ENCODE measurements at regions not wholly inside any gene's neighbourhood (a gene's known extent, or its start where the extent isn't known, plus 50 kb on each side); places are given as distances from the start of the nearest gene placed in this dataset.

GRCh38 chrX:11967986-11968869 is 170.0 kb upstream of the FRMPD4 start:
- TF ChIP-seq EP300 (IDR thresholded peaks at IDR 0.05; ENCODE audit: borderline replicate concordance) (no peak), TCF12 (IDR thresholded peaks at IDR 0.05; ENCODE audit: low read depth) (no peak), FOXM1 (IDR thresholded peaks at IDR 0.05; ENCODE audit: borderline replicate concordance, low read depth) (no peak), ZBTB7A (IDR thresholded peaks at IDR 0.05; ENCODE audit: low read depth) (no peak), MAX (IDR thresholded peaks at IDR 0.05) (no peak), CEBPB (IDR thresholded peaks at IDR 0.05) (no peak), TEAD4 (IDR thresholded peaks at IDR 0.05) (no peak), YY1 (IDR thresholded peaks at IDR 0.05; ENCODE audit: low read depth) (no peak), USF1 (IDR thresholded peaks at IDR 0.05) (no peak), REST (IDR thresholded peaks at IDR 0.05; ENCODE audit: low read depth) (no peak), CREB1 (IDR thresholded peaks at IDR 0.05; ENCODE audit: low read depth) (no peak), TAF1 (IDR thresholded peaks at IDR 0.05; ENCODE audit: low read depth) (no peak), RAD21 (IDR thresholded peaks at IDR 0.05; ENCODE audit: low read depth) (no peak), EGR1 (IDR thresholded peaks at IDR 0.05) (no peak), NFIC (IDR thresholded peaks at IDR 0.05) (no peak)

- TF ChIP-seq FOXM1 (IDR thresholded peaks at IDR 0.05; ENCODE audit: borderline replicate concordance, low read depth) (no peak), ZBTB7A (IDR thresholded peaks at IDR 0.05; ENCODE audit: low read depth) (no peak), RAD21 (IDR thresholded peaks at IDR 0.05; ENCODE audit: low read depth) (no peak), USF1 (IDR thresholded peaks at IDR 0.05) (no peak), MAX (IDR thresholded peaks at IDR 0.05) (no peak), YY1 (IDR thresholded peaks at IDR 0.05; ENCODE audit: low read depth) (no peak), TEAD4 (IDR thresholded peaks at IDR 0.05) (no peak), EGR1 (IDR thresholded peaks at IDR 0.05) (no peak), NFIC (IDR thresholded peaks at IDR 0.05) (no peak), TCF12 (IDR thresholded peaks at IDR 0.05; ENCODE audit: low read depth) (no peak), TAF1 (IDR thresholded peaks at IDR 0.05; ENCODE audit: low read depth) (no peak)
Measured at GRCh38 chrX:11968991-11969390, 169.3 kb upstream of the FRMPD4 start.

GRCh38 chrX:11970578-11971359 is 167.5 kb upstream of the FRMPD4 start:
- TF ChIP-seq MAX (IDR thresholded peaks at IDR 0.05) (no peak), TEAD4 (IDR thresholded peaks at IDR 0.05) (no peak), REST (IDR thresholded peaks at IDR 0.05; ENCODE audit: low read depth) (no peak), EGR1 (IDR thresholded peaks at IDR 0.05) (no peak), ZBTB7A (IDR thresholded peaks at IDR 0.05; ENCODE audit: low read depth) (no peak), USF1 (IDR thresholded peaks at IDR 0.05) (no peak), CEBPB (IDR thresholded peaks at IDR 0.05) (no peak), NFIC (IDR thresholded peaks at IDR 0.05) (no peak), YY1 (IDR thresholded peaks at IDR 0.05; ENCODE audit: low read depth) (no peak), TAF1 (IDR thresholded peaks at IDR 0.05; ENCODE audit: low read depth) (no peak)

DNA sequence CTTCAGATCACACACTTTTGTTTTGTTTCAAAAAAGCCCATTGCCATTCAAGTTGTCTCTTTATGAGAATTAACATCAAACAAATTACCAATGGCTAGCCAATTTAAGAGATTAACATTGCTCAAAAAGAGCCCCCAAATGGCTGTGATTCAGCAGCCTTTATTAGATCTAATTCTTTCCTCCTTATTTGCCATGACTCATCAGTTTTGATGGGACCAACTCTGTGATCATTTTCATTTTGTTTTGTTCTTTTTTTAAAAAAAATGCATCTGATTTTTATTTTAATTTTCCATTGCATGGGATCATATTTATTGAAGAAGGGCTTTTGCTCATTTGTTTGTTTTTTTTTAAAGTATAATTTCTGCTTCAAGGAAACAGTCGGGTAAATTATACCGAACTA is 161.6 kb upstream of the FRMPD4 start:
- no peak for TF ChIP-seq REST (IDR thresholded peaks at IDR 0.05; ENCODE audit: low read depth)

Measured in Ishikawa (cell line).